ENCODE measurements at regions not wholly inside any gene's neighbourhood (a gene's known extent, or its start where the extent isn't known, plus 50 kb on each side); places are given as distances from the start of the nearest gene placed in this dataset.

DNA sequence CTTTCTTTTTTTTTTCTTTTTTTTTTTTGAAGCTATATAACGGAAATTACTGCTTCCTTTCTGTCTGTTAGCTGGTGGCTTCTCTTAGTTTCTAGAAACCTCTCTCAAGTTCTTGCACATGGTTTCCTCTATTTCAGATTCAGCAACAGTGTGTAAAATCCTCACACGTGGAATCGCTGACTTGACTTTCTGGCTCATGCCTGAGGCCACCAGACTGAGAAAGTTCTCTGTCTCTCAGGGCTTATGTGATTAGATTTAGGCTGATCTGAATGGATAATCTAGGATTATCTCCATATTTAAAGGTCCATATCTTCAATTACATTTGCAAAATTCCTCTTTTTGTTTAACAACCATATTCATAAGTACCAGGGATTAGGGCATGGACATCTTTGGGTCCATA, 856.3 kb upstream of the SLITRK6 start:
- no peak overlapping the region for H3K4me3 ChIP-seq (ENCODE audit: low read depth, low read length)
- TF ChIP-seq, protein P1, sequence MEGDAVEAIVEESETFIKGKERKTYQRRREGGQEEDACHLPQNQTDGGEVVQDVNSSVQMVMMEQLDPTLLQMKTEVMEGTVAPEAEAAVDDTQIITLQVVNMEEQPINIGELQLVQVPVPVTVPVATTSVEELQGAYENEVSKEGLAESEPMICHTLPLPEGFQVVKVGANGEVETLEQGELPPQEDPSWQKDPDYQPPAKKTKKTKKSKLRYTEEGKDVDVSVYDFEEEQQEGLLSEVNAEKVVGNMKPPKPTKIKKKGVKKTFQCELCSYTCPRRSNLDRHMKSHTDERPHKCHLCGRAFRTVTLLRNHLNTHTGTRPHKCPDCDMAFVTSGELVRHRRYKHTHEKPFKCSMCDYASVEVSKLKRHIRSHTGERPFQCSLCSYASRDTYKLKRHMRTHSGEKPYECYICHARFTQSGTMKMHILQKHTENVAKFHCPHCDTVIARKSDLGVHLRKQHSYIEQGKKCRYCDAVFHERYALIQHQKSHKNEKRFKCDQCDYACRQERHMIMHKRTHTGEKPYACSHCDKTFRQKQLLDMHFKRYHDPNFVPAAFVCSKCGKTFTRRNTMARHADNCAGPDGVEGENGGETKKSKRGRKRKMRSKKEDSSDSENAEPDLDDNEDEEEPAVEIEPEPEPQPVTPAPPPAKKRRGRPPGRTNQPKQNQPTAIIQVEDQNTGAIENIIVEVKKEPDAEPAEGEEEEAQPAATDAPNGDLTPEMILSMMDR (IDR thresholded peaks at IDR 0.05; ENCODE audit: borderline replicate concordance, insufficient read depth, low read depth, low read length), result no peak

DNA sequence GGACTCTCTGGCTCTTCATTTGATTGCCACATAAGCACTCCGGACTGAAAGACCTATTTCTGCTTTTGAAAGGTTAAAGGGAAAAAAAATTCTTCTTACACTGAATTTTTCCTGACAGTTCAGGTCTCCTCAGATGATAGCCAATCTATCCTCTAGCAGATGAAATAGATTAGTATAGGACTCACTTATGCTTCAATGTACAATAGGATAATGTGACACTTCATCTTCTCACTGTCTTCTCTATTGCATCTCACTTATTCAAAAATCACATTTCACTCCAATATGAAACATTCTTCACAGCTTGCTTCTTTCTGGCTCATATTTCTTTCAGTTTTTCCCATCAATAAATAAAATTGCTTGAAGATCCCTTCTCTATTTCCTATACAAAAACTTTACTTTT, 860.9 kb upstream of the SLITRK6 start:
- TF ChIP-seq, protein P1 (IDR thresholded peaks at IDR 0.05; ENCODE audit: borderline replicate concordance, insufficient read depth, low read depth, low read length), result no peak
- H3K4me3 ChIP-seq (ENCODE audit: low read depth, low read length), result no peak overlapping the region

DNA sequence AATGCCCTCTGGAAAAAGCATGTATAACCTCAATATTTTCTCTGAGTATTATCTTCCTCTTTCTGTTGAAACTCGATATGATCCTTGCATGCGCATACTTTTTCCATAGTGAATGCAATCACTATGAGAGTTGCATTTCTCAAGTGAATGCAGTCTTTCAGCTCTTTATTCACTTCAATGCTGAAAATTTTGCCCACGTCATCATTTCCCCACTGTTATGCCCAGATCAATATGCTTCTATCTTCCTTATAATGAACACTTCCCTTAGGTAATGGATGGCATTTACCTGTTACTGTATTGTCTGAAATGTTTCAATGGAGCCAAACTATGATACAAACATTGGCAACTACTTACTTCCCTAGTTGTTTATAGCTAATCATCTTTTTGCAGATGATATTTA, 866.6 kb upstream of the SLITRK6 start:
- H3K4me3 ChIP-seq (ENCODE audit: low read depth, low read length), result no peak overlapping the region
- TF ChIP-seq, protein P1 (IDR thresholded peaks at IDR 0.05; ENCODE audit: borderline replicate concordance, insufficient read depth, low read depth, low read length), result no peak

DNA sequence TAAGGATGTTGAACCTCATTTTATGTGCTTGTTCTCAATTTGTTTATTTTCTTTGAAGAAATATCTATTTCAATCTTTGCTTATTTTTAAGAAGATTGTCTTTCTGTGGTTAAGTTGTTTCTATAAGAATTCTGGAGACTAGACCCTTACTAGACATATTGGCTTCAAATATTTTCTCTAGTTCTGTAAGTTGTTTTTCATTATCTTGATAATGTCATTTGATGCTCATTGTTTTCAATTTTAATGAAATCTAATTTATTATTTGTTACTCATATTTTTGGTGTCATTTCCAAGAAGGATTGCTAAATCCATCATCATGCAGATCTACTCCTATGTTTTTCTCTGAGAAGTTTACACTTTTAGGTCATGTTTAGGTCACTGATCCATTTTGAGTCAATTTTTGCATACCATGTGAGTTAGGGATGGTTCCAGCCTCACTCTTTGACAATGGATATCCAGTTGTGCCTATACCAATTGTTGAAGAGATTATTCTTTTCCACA, 874.8 kb upstream of the SLITRK6 start:
- TF ChIP-seq, protein P1 (IDR thresholded peaks at IDR 0.05; ENCODE audit: borderline replicate concordance, insufficient read depth, low read depth, low read length), result no peak
- H3K4me3 ChIP-seq (ENCODE audit: low read depth, low read length), result no peak overlapping the region

DNA sequence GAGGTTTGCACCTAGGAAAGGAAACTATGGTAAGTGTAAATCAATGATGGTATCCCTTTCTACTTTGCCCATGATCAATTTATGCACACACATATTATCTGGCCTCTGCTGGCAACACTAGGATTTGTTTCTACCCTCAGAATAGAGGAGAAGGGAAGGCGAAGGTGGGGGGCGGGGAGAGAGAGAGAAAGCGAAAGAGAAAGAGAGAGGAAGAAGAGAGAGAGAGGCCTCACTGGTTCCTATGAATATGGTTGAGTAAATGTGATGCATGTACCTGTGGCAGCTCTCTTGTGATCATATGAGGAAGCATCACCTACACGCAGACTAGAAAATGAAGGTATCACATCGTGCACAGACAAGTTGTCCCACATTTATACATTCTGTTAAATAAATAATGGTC, 882.0 kb upstream of the SLITRK6 start:
- TF ChIP-seq, protein P1 (IDR thresholded peaks at IDR 0.05; ENCODE audit: borderline replicate concordance, insufficient read depth, low read depth, low read length), result no peak
- no peak overlapping the region for H3K4me3 ChIP-seq (ENCODE audit: low read depth, low read length)

DNA sequence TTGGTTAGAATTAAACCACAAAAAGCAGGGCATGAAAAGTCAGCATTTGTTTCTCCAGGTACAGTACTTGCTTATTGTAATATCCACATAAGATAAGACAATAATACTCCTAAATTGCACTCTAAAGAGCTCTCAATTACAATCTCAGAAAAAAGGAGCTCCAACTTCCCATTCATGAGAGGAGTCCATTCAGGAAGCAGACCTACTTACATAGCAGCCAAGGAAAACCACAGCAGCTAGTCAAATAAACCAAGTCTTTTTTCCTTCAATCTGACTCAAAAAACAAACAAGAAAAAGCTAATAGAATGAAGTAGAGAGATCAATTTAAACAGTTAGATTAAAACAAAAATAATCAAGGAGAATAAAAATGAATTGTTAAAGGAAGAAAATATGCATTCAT, 885.2 kb upstream of the SLITRK6 start:
- no peak overlapping the region for H3K4me3 ChIP-seq (ENCODE audit: low read depth, low read length)
- TF ChIP-seq, protein P1 (IDR thresholded peaks at IDR 0.05; ENCODE audit: borderline replicate concordance, insufficient read depth, low read depth, low read length), result no peak

DNA sequence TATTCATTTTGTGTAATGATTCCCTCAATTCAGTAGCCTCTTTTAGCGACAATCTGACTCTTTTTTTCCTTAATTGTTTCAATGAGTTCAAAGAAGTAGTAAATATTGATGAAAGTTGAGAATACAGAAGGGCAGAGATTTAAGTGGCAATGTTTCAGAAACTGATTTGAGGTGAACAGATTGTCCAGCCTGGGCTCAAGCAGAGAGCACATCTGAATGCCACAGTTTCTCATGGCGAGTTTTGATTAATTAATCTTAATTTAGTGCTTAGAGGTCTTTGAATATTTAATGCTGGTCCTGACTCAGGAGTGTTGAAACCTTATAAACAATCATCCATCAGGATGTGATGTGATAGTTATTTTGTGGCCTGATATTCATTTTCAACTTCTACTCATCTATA, 890.7 kb upstream of the SLITRK6 start:
- H3K4me3 ChIP-seq (ENCODE audit: low read depth, low read length), result no peak overlapping the region
- TF ChIP-seq, protein P1 (IDR thresholded peaks at IDR 0.05; ENCODE audit: borderline replicate concordance, insufficient read depth, low read depth, low read length), result no peak
